Ovary (tissue), 3 donors: ENCODE measurements at regions not wholly inside any gene's neighbourhood (a gene's known extent, or its start where the extent isn't known, plus 50 kb on each side); places are given as distances from the start of the nearest gene placed in this dataset.

ENCODE experiments used
- POLR2A ChIP-seq: fragments of 450-650 bp; IDR thresholded peaks from one replicate; pipeline ENCODE4 v1.6.1; 2017; ENCODE audit warnings: antibody characterized with exemption, mild to moderate bottlenecking, moderate library complexity
- TF ChIP-seq, protein P1 (sequence below), 3 donors: fragments of 450-650 bp in 2 of 3; fragments of 200-600 bp in 1 of 3; IDR thresholded peaks; one replicate each; pipeline versions ENCODE4 v1.5.1 to v1.8.0; 2016 to 2022; ENCODE audit warnings: antibody characterized with exemption in 3 of 3, mild to moderate bottlenecking in 1 of 3
- donor health status: DM: no; HTN: no; CAD: no.

DNA sequence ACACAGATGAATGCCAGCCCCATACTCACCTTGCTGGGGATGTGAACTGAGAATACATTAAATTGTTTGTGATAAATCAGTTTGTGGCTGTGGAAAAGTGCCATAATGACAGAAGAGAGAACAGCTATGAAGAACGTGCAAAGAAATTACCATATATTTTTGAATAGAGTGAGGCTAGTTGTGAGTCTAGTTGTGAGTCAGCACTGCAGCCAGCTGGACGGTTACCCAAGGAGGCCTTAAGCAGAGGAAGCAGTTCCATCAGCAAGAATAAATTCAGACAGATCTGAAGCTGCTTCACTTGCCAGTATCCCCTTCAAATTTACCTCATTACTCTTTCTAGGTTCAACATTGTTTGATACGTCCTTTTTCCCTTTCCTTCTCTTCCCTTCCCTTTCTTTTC is 446.0 kb downstream of the MTRR start:
- TF ChIP-seq POLR2A, result no peak
- TF ChIP-seq, protein P1, sequence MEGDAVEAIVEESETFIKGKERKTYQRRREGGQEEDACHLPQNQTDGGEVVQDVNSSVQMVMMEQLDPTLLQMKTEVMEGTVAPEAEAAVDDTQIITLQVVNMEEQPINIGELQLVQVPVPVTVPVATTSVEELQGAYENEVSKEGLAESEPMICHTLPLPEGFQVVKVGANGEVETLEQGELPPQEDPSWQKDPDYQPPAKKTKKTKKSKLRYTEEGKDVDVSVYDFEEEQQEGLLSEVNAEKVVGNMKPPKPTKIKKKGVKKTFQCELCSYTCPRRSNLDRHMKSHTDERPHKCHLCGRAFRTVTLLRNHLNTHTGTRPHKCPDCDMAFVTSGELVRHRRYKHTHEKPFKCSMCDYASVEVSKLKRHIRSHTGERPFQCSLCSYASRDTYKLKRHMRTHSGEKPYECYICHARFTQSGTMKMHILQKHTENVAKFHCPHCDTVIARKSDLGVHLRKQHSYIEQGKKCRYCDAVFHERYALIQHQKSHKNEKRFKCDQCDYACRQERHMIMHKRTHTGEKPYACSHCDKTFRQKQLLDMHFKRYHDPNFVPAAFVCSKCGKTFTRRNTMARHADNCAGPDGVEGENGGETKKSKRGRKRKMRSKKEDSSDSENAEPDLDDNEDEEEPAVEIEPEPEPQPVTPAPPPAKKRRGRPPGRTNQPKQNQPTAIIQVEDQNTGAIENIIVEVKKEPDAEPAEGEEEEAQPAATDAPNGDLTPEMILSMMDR (IDR thresholded peaks at IDR 0.05), result no peak
